ENCODE measurements at regions not wholly inside any gene's neighbourhood (a gene's known extent, or its start where the extent isn't known, plus 50 kb on each side); places are given as distances from the start of the nearest gene placed in this dataset.

- TF ChIP-seq POLR2AphosphoS5 (IDR thresholded peaks at IDR 0.05; ENCODE audit: low read depth, low read length) (no peak), POLR2A (IDR thresholded peaks at IDR 0.05; ENCODE audit: low read depth, low read length) (no peak), SPI1 (IDR thresholded peaks at IDR 0.05; ENCODE audit: low read depth, low read length) (no peak)
Measured at GRCh38 chr3:7973006-7973405, 528.6 kb upstream of the LMCD1 start.

Data from GM12891 (cell line).